ENCODE measurements at regions not wholly inside any gene's neighbourhood (a gene's known extent, or its start where the extent isn't known, plus 50 kb on each side); places are given as distances from the start of the nearest gene placed in this dataset.

GRCh38 chr12:34294671-34295365, 272.5 kb downstream of the ALG10 start:
- Mint-ChIP-seq H3K27me3 (no peaks in the 10 kb centered on the region), H3K36me3 (ENCODE audit: low read depth) (no peaks in the 10 kb centered on the region), H3K27ac (no peak overlapping the region), H3K4me1 (no peaks in the 10 kb centered on the region), H3K4me3 (no peak overlapping the region), H3K9me3 (peaks cover 12% of the 10 kb centered on the region)
- ChIA-PET CTCF (no interaction called here), POLR2A (no interaction called here)
- DNase-seq: no peak
- no peak for ATAC-seq (ENCODE audit: low read depth)
- no peak for TF ChIP-seq CTCF (IDR thresholded peaks at IDR 0.05)
- intact Hi-C loops (cut with micrococcal nuclease): no loop called here

GRCh38 chr12:34295366-34296142, 273.3 kb downstream of the ALG10 start:
- H3K36me3 Mint-ChIP-seq (ENCODE audit: low read depth): no peaks in the 10 kb centered on the region
- ChIA-PET POLR2A (no interaction called here), CTCF (no interaction called here)
- no peak overlapping the region for H3K27ac Mint-ChIP-seq
- no peak for ATAC-seq (ENCODE audit: low read depth)
- no peak overlapping the region for H3K4me3 Mint-ChIP-seq
- H3K4me1 Mint-ChIP-seq: no peaks in the 10 kb centered on the region
- DNase-seq: no peak
- H3K27me3 Mint-ChIP-seq: no peaks in the 10 kb centered on the region
- intact Hi-C loops (cut with micrococcal nuclease): no loop called here
- peaks cover 12% of the 10 kb centered on the region for H3K9me3 Mint-ChIP-seq
- TF ChIP-seq CTCF (IDR thresholded peaks at IDR 0.05): no peak

GRCh38 chr12:34296143-34297041, 274.1 kb downstream of the ALG10 start:
- ChIA-PET POLR2A (no interaction called here), CTCF (no interaction called here)
- Mint-ChIP-seq H3K27ac (no peak overlapping the region), H3K4me1 (no peaks in the 10 kb centered on the region), H3K36me3 (ENCODE audit: low read depth) (no peaks in the 10 kb centered on the region), H3K27me3 (no peaks in the 10 kb centered on the region), H3K9me3 (peaks cover 15% of the 10 kb centered on the region), H3K4me3 (no peak overlapping the region)
- DNase-seq: no peak
- no peak for ATAC-seq (ENCODE audit: low read depth)
- no peak for TF ChIP-seq CTCF (IDR thresholded peaks at IDR 0.05)
- intact Hi-C loops (cut with micrococcal nuclease): no loop called here

GRCh38 chr12:34297126-34297789, 275.0 kb downstream of the ALG10 start:
- no peaks in the 10 kb centered on the region for H3K36me3 Mint-ChIP-seq (ENCODE audit: low read depth)
- intact Hi-C loops (cut with micrococcal nuclease): no loop called here
- no peak overlapping the region for H3K4me3 Mint-ChIP-seq
- no peak for DNase-seq
- H3K27me3 Mint-ChIP-seq: no peaks in the 10 kb centered on the region
- no peak overlapping the region for H3K27ac Mint-ChIP-seq
- H3K9me3 Mint-ChIP-seq: peaks cover 18% of the 10 kb centered on the region
- TF ChIP-seq CTCF (IDR thresholded peaks at IDR 0.05): no peak
- no peak for ATAC-seq (ENCODE audit: low read depth)
- ChIA-PET POLR2A (no interaction called here), CTCF (no interaction called here)
- no peaks in the 10 kb centered on the region for H3K4me1 Mint-ChIP-seq

Data from activated B cell treated with CpG ODN at 0.5 μM for 24 hours (primary cell).